ENCODE measurements at regions not wholly inside any gene's neighbourhood (a gene's known extent, or its start where the extent isn't known, plus 50 kb on each side); places are given as distances from the start of the nearest gene placed in this dataset.

DNA sequence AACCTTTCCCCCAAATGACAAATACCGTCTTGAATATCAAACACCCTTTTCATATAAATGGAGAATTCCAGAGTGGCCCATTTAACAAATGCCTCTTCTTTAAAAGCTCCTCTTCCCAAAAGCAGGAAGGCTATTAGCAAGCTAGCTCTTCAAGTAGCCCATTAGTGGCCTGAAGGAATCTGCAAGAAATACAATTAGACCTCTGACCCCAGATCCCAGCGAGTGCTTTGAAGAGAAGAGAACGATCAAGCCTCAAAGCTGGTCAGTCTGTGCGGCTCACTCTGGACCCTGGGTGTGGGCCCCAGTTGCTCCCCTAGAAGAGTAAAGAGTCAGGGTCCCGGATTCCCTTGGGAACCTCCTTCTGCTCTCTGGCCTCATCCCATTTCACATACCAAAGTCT lies 325.6 kb downstream of the NUAK1 start:
- no peak for TF ChIP-seq CTCF (IDR thresholded peaks at IDR 0.05; ENCODE audit: insufficient read depth, low read depth, low read length)
- no peak overlapping the region for H3K4me3 ChIP-seq (ENCODE audit: low read depth, low read length)
- DNase-seq (ENCODE audit: low read depth): no peak

GRCh38 chr12:105814283-105814682 lies 324.5 kb downstream of the NUAK1 start:
- no peak for TF ChIP-seq CTCF (IDR thresholded peaks at IDR 0.05; ENCODE audit: insufficient read depth, low read depth, low read length)
- no peak for DNase-seq (ENCODE audit: low read depth)
- no peak overlapping the region for H3K4me3 ChIP-seq (ENCODE audit: low read depth, low read length)

DNA sequence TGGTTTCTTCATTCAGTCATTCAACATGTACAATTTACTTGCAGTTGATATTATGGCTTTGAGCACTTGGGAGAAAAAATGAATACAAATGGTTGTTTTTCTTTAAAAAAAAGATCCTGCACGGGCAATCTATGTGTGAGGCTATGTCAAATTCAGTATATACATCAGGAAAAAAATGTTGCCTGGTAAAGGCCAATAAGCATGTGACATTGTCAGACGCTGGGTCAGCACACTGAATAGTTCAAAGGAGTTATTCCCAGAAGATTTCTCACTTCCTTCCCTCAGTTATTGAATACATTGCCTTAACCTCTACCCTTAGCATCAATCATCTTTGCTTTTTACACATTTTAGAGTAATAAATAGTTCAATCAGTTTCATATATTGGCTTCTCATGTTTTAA lies 319.2 kb downstream of the NUAK1 start:
- DNase-seq (ENCODE audit: low read depth): no peak
- TF ChIP-seq CTCF (IDR thresholded peaks at IDR 0.05; ENCODE audit: insufficient read depth, low read depth, low read length): no peak
- H3K4me3 ChIP-seq (ENCODE audit: low read depth, low read length): no peak overlapping the region

- TF ChIP-seq CTCF (IDR thresholded peaks at IDR 0.05; ENCODE audit: insufficient read depth, low read depth, low read length): no peak
- DNase-seq (ENCODE audit: low read depth): peak; percentile 84
- H3K4me3 ChIP-seq (ENCODE audit: low read depth, low read length): no peak overlapping the region
These were observed 318.2 kb downstream of the NUAK1 start for GRCh38 chr12:105820429-105821125.

- no peak for DNase-seq (ENCODE audit: low read depth)
- TF ChIP-seq CTCF (IDR thresholded peaks at IDR 0.05; ENCODE audit: insufficient read depth, low read depth, low read length): no peak
- no peak overlapping the region for H3K4me3 ChIP-seq (ENCODE audit: low read depth, low read length)
These were observed 316.3 kb downstream of the NUAK1 start for GRCh38 chr12:105822131-105823105.

DNA sequence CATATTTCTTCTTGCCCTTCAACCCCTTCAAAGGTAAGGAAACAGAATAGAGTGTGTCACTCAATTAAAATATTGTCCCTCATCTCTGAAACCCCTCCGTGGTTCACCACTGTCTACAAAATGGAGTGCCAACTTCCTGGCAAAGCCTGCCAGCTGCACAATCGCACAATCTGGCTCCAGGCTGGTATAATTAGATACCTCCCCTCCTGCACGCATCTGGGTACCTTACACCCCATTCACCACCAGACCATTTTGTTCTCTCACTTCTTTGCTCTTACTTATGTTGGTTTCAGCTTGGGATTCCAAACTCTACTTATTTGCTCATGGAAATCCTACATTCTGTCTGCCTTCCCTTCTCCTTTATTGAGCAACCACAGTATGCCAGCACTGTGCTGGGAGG lies 314.9 kb downstream of the NUAK1 start:
- no peak for TF ChIP-seq CTCF (IDR thresholded peaks at IDR 0.05; ENCODE audit: insufficient read depth, low read depth, low read length)
- DNase-seq (ENCODE audit: low read depth): no peak
- H3K4me3 ChIP-seq (ENCODE audit: low read depth, low read length): no peak overlapping the region

Measured in fibroblast of villous mesenchyme (primary cell).